ENCODE measurements at regions not wholly inside any gene's neighbourhood (a gene's known extent, or its start where the extent isn't known, plus 50 kb on each side); places are given as distances from the start of the nearest gene placed in this dataset.

DNA sequence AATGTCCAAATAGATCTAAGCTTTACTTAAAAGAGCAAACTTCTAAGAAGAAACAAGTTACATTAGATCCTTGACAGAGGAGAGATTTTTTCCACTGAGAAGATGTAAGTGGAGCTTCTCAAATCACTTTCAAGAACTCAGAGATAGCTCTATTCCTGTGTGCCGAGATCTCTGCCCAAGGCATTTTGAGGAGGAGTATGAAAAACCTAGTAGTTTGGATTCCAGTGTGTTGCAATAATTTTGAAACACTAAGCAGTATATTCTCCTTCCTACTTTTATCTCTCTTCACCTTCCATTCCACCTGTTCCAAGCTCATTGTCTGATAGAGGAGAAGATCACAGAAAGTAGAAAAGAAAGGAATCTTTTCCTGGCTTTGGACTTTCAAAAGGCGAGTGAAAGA is 192.0 kb upstream of the TANK start:
- no peak overlapping the region for H3K27ac Mint-ChIP-seq (ENCODE audit: low read depth)
- no peaks in the 10 kb centered on the region for H3K9me3 Mint-ChIP-seq
- no peaks in the 10 kb centered on the region for H3K36me3 Mint-ChIP-seq (ENCODE audit: insufficient read depth)
- ATAC-seq (replicated peaks; ENCODE audit: extremely low read depth, poor library complexity, severe bottlenecking) (no peak), DNase-seq (ENCODE audit: low spot score in 2 of 2) (no peak)
- H3K4me1 Mint-ChIP-seq: no peaks in the 10 kb centered on the region
- no peak overlapping the region for H3K4me3 Mint-ChIP-seq
- peaks cover 15% of the 10 kb centered on the region for H3K27me3 Mint-ChIP-seq

DNA sequence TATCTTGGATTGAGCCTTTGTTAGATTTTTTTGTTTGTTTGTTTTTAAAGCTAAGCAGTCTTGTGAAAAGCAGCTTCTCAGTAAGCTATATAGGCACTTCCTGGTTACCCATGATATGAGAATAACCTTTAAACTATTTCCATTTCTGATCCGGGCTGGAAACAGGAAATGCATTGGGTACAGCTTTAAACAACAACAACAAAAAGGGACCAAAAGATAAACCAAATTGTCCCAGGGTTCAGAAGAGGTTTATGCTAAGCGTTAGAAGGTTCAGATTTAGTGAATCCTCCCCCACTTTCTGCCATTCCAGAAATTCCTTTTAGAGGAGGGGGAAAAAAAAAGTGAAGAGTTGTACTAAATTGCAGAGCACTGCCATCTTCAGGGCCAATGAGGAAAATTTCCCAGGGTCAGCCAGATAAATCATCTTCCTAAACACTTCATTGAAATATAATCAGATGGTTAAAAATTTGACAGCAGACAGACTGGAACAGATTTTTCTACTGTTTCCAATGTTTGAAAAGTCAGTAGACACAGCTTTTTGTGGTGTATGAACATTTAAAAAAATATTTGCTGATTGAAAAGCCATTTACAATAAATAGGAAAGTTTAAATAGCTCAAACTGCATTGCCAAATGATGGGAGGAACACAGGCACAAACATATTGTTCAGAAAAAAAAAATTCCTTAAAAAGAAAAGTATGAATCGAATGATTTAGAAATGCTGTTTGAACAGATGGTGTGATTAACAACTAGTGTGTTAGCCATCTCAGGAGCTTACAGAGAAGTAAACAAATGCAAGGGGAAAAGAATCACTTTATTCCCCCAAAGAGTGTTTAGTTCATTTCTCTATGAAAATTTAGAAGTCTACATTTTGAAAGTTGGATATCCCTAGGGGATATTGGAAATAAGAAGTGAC is 189.9 kb upstream of the TANK start:
- H3K27ac Mint-ChIP-seq (ENCODE audit: low read depth): no peak overlapping the region
- no peaks in the 10 kb centered on the region for H3K9me3 Mint-ChIP-seq
- no peak for DNase-seq (ENCODE audit: low spot score in 2 of 2)
- no peaks in the 10 kb centered on the region for H3K36me3 Mint-ChIP-seq (ENCODE audit: insufficient read depth)
- no peak overlapping the region for H3K4me3 Mint-ChIP-seq
- ATAC-seq (replicated peaks; ENCODE audit: extremely low read depth, poor library complexity, severe bottlenecking): no peak
- H3K4me1 Mint-ChIP-seq: no peaks in the 10 kb centered on the region
- peaks cover 15% of the 10 kb centered on the region for H3K27me3 Mint-ChIP-seq

DNA sequence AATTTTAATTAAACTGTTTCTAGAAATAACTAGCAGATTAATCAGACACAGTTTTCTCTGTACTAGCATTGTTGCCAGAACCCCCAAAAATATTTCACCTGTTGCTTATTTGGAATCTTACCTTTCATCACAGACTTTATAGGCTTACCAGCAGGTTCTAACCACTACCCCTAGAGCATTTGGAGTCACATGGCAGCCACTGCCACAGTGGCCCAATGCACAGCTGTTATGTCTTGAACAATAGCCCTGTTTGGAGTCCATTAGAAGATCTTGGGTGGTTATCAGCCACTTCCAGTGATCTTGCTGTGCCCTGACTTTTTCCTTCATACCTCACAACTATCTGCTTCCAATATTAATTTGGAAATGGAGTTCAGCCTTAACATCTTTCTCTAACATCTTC is 186.2 kb upstream of the TANK start:
- no peaks in the 10 kb centered on the region for H3K9me3 Mint-ChIP-seq

DNA sequence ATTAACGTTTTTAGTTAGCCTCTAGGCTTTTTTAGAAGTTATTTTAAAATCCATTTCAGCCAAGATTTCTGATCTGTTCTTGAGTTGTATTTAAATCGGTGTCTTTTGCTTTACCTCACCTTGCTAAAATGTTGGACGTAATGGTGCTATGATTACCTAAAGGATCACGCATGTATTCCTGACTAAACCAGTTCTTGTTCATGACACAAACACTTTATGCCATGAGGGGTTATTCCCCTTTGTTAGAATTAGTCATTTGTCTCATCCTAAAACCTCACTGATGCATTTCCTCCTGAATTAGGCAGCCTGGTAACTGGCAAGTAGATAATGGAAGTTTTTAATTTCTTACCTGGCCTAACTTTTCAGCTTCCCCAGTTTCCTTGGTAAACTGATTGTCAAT is 185.4 kb upstream of the TANK start:
- Mint-ChIP-seq H3K27me3 (peaks cover 18% of the 10 kb centered on the region), H3K27ac (ENCODE audit: low read depth) (no peak overlapping the region), H3K4me3 (no peak overlapping the region), H3K9me3 (no peaks in the 10 kb centered on the region), H3K4me1 (no peaks in the 10 kb centered on the region), H3K36me3 (ENCODE audit: insufficient read depth) (no peaks in the 10 kb centered on the region)
- ATAC-seq (replicated peaks; ENCODE audit: extremely low read depth, poor library complexity, severe bottlenecking) (no peak), DNase-seq (ENCODE audit: low spot score in 2 of 2) (no peak)

More for the DNA sequence above, 186.2 kb upstream of the TANK start:
- H3K4me3 Mint-ChIP-seq: no peak overlapping the region
- peaks cover 16% of the 10 kb centered on the region for H3K27me3 Mint-ChIP-seq
- H3K36me3 Mint-ChIP-seq (ENCODE audit: insufficient read depth): no peaks in the 10 kb centered on the region
- no peak for ATAC-seq (replicated peaks; ENCODE audit: extremely low read depth, poor library complexity, severe bottlenecking)
- DNase-seq (ENCODE audit: low spot score in 2 of 2): no peak
- no peak overlapping the region for H3K27ac Mint-ChIP-seq (ENCODE audit: low read depth)
- H3K4me1 Mint-ChIP-seq: no peaks in the 10 kb centered on the region

DNA sequence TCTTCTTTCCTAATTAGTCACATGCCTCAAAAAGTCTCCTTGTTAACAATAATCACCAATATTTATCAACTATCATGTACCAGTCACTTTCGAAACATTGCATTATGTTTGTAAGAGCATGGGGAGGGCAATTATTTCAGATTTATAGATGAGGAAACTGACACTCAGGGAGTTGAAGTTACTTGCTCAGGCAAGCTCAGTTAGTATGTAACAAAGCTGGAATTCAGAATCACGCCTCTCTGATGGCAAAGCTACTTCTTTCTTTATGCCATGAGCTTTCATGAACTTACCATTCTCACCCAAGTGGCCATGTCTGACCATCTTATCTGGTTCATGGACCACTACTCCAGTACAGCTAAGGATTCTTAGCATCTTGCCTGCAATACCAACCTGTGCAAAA is 183.4 kb upstream of the TANK start:
- Mint-ChIP-seq H3K36me3 (ENCODE audit: insufficient read depth) (no peaks in the 10 kb centered on the region), H3K27ac (ENCODE audit: low read depth) (no peak overlapping the region), H3K4me1 (no peaks in the 10 kb centered on the region), H3K4me3 (no peak overlapping the region), H3K27me3 (peaks cover 18% of the 10 kb centered on the region), H3K9me3 (no peaks in the 10 kb centered on the region)
- no peak for DNase-seq (ENCODE audit: low spot score in 2 of 2)
- no peak for ATAC-seq (replicated peaks; ENCODE audit: extremely low read depth, poor library complexity, severe bottlenecking)

DNA sequence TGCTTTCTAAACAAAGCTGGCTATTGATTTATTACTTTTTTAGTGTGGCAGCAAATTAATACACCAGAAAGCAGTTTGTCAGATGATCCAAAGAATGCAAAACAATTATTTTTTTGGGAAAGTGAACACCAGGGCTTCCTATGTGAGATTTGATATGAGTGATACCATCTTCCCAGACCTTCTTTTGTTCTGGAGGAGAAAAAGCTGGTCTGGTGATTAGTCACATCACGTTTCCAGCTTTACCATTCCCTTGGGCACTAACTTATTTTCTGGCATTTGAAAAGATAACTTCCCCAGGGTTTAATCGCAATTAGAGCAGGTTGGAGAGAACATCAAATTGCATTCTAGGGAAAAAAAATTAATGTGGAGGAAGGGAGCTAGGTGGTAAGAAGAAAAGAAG is 182.9 kb upstream of the TANK start:
- ATAC-seq (replicated peaks; ENCODE audit: extremely low read depth, poor library complexity, severe bottlenecking) (no peak), DNase-seq (ENCODE audit: low spot score in 2 of 2) (no peak)
- Mint-ChIP-seq H3K4me3 (no peak overlapping the region), H3K27ac (ENCODE audit: low read depth) (no peak overlapping the region), H3K36me3 (ENCODE audit: insufficient read depth) (no peaks in the 10 kb centered on the region), H3K27me3 (peaks cover 18% of the 10 kb centered on the region), H3K4me1 (no peaks in the 10 kb centered on the region), H3K9me3 (no peaks in the 10 kb centered on the region)

DNA sequence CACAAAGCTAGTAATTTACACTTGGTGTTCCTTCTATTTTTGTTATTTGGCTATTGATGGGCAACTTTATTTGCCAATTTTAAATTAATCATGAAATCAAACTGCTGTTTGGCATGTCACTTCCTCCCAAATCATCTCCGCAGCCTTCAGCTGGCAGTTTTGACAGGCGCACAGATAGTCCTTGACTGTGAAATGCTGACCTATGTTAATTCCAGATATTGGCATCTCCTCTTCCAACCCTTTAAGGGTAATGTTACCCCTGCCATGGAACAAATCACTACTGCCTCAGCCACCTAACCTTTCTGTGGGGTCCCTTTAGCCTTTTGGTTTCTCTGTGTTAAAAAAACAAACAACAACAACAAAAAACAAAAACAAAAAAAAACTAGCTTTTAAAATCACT is 182.4 kb upstream of the TANK start:
- DNase-seq (ENCODE audit: low spot score in 2 of 2) (no peak), ATAC-seq (replicated peaks; ENCODE audit: extremely low read depth, poor library complexity, severe bottlenecking) (no peak)
- Mint-ChIP-seq H3K9me3 (no peaks in the 10 kb centered on the region), H3K4me1 (no peaks in the 10 kb centered on the region), H3K4me3 (no peak overlapping the region), H3K36me3 (ENCODE audit: insufficient read depth) (no peaks in the 10 kb centered on the region), H3K27me3 (peaks cover 18% of the 10 kb centered on the region), H3K27ac (ENCODE audit: low read depth) (no peak overlapping the region)

DNA sequence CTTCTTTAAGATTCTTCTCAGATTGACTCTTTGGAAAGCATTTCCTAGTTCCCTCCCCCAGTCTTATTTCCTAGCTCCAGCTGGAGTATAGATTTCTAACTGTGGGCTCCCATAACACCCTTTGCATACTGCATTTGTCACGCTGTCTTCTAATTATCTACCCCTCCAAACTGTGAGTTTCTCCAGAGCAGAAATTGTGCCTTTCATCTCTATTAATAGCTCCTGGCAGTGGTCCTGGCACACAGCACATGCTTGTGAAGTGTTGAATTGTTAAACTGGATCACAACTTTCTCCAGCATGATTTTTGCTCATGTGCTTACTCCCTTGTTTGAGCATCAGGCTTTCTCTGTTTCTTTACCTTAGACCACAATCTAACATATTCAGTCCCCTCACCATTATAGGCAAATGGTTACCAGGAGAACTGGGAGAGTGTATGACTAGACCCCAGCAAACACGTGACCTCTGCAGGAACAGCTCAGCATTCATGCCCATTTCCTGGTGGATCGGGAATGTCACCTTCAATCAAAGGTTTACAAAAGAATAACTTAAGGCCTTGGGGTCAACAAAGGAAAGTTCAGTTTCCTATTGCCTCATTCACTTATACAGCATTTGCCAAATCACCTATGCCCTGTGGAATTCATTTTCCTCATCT is 175.7 kb upstream of the TANK start:
- Mint-ChIP-seq H3K4me3 (no peak overlapping the region), H3K9me3 (no peaks in the 10 kb centered on the region), H3K4me1 (no peaks in the 10 kb centered on the region), H3K27ac (ENCODE audit: low read depth) (no peak overlapping the region), H3K27me3 (peaks cover 27% of the 10 kb centered on the region), H3K36me3 (ENCODE audit: insufficient read depth) (no peaks in the 10 kb centered on the region)
- ATAC-seq (replicated peaks; ENCODE audit: extremely low read depth, poor library complexity, severe bottlenecking) (no peak), DNase-seq (ENCODE audit: low spot score in 2 of 2) (no peak)

DNA sequence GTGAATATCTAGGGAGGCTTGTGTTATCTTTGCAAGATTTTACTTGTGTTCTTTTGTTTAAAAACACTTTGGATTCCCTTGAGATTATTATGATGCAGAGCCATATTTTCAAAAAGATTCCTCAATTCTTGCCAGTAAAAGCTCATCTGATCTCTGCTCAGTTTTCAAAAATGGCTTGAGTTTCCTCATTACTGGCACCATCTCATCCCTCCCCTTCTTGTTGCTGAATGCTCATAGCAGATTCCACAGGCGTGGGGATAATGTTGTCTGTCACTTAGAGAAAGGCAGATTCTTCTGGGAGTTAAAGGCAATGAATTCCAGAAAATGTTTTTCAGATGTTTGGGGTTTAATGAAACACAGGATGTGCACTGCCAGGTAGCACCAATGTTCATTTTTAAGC is 170.4 kb upstream of the TANK start:
- Mint-ChIP-seq H3K4me1 (peaks cover 14% of the 10 kb centered on the region), H3K36me3 (ENCODE audit: insufficient read depth) (no peaks in the 10 kb centered on the region), H3K27me3 (peaks cover 9% of the 10 kb centered on the region), H3K9me3 (no peaks in the 10 kb centered on the region), H3K27ac (ENCODE audit: low read depth) (no peak overlapping the region), H3K4me3 (no peak overlapping the region)
- ATAC-seq (replicated peaks; ENCODE audit: extremely low read depth, poor library complexity, severe bottlenecking) (no peak), DNase-seq (ENCODE audit: low spot score in 2 of 2) (no peak)

DNA sequence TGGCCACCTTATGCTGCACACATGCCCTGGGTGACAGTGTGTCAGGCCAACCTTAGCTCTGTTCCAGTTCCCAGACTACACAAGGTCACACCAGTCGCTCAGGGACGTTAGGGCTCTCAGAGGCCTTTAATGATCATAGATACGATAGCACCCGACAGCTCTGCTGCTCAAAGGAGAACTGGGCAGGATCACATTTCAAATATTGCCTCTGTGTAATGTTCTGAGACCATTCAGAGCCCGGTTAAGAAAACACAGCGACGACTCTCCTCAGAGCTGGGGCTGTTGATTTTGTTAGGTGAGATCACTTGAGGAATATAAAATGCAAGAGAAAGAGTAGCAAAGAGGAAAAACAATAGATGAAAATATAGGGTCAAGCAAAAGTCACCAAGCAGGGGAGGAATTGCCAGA is 166.6 kb upstream of the TANK start:
- DNase-seq (ENCODE audit: low spot score in 2 of 2): no peak
- no peaks in the 10 kb centered on the region for H3K27me3 Mint-ChIP-seq
- no peak overlapping the region for H3K4me3 Mint-ChIP-seq
- no peak for ATAC-seq (replicated peaks; ENCODE audit: extremely low read depth, poor library complexity, severe bottlenecking)
- no peak overlapping the region for H3K27ac Mint-ChIP-seq (ENCODE audit: low read depth)
- H3K36me3 Mint-ChIP-seq (ENCODE audit: insufficient read depth): no peaks in the 10 kb centered on the region
- H3K9me3 Mint-ChIP-seq: no peaks in the 10 kb centered on the region
- H3K4me1 Mint-ChIP-seq: peaks cover 14% of the 10 kb centered on the region

DNA sequence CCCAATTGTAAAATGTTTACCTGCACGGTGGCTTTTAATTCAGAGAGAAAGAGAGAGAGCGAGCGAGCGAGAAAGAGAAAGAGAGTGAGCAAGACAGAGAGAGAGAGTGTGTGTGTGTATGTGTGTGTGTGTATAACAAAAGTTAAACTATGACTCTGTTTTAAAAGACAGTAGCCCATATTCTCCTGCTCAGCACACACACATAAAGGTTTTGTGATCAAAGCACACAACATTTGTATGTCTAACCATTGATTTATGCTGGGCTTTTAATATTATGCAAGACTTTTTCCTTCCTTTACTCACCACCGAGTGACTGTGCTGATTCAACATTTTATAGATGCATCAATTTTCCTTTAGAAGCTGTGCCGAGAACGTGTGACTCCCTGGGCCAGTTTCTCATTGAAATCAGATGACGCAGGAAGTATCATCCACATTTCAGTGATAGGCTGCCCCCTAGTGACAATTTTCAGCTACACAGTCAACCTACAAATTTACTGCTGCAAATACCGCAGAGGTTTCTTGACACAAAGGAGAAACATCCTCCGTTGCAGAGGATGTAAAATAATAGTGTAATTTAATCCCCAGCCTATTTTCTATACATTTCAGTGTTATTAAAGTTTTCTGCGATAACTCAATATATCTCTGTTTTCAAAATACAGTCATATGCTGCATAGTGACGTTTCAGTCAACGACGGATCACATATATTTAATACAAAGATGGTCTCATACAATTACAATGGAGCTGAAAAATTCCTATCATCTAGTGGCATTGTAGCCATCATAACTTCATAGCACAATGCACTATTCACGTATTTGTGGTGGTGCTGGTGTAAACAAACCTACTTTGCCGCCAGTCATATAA is 165.9 kb upstream of the TANK start:
- no peak overlapping the region for H3K4me3 Mint-ChIP-seq
- H3K27ac Mint-ChIP-seq (ENCODE audit: low read depth): no peak overlapping the region

DNA sequence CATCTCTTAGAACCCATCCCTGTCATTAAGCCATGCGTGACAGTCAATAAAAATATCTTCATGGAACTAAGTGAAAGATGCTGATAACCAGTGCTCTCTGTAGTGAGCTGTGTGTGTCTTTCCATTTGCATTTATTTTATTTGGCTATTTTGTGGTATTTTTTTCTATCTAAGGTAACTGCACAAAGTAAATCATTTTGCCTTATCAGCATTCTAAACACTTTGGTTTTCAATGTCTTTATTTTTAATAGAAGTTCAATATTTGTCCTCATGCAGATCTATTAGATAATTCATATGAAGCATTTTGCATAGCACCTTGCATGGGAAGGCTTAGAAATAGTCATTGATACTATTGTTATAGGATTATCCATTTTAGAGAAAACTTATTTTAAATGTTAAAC is 163.6 kb upstream of the TANK start:
- no peaks in the 10 kb centered on the region for H3K27me3 Mint-ChIP-seq
- no peaks in the 10 kb centered on the region for H3K36me3 Mint-ChIP-seq (ENCODE audit: insufficient read depth)

More for the DNA sequence above, 165.9 kb upstream of the TANK start:
- H3K36me3 Mint-ChIP-seq (ENCODE audit: insufficient read depth): no peaks in the 10 kb centered on the region
- ATAC-seq (replicated peaks; ENCODE audit: extremely low read depth, poor library complexity, severe bottlenecking) (peak; percentile 79), DNase-seq (ENCODE audit: low spot score in 2 of 2) (peak; percentile 50 to 63)
- H3K9me3 Mint-ChIP-seq: no peaks in the 10 kb centered on the region
- no peaks in the 10 kb centered on the region for H3K27me3 Mint-ChIP-seq
- H3K4me1 Mint-ChIP-seq: peaks cover 14% of the 10 kb centered on the region

More for the DNA sequence above, 163.6 kb upstream of the TANK start:
- no peak overlapping the region for H3K4me3 Mint-ChIP-seq
- DNase-seq (ENCODE audit: low spot score in 2 of 2) (no peak), ATAC-seq (replicated peaks; ENCODE audit: extremely low read depth, poor library complexity, severe bottlenecking) (no peak)
- H3K4me1 Mint-ChIP-seq: peaks cover 14% of the 10 kb centered on the region
- H3K27ac Mint-ChIP-seq (ENCODE audit: low read depth): no peak overlapping the region
- no peaks in the 10 kb centered on the region for H3K9me3 Mint-ChIP-seq
